Esophagus muscularis mucosa (tissue), 3 donors: ENCODE measurements at regions not wholly inside any gene's neighbourhood (a gene's known extent, or its start where the extent isn't known, plus 50 kb on each side); places are given as distances from the start of the nearest gene placed in this dataset.

Source experiments
- POLR2AphosphoS5 ChIP-seq, 2 donors: sonication (generic); formaldehyde crosslinking; IDR thresholded peaks; one replicate each; pipeline ENCODE4 v1.6.1; 2017; ENCODE audit warnings: antibody characterized with exemption in 2 of 2
- TF ChIP-seq, protein P1 (sequence below), 3 experiments: fragments of 200-600 bp in 2 of 3; fragments of 450-650 bp in 1 of 3; sonication (generic) in 2 of 3; IDR thresholded peaks; one replicate each; pipeline ENCODE4 v1.5.1; 2017 to 2019; ENCODE audit warnings: antibody characterized with exemption in 3 of 3, mild to moderate bottlenecking in 2 of 3, moderate library complexity in 1 of 3

DNA sequence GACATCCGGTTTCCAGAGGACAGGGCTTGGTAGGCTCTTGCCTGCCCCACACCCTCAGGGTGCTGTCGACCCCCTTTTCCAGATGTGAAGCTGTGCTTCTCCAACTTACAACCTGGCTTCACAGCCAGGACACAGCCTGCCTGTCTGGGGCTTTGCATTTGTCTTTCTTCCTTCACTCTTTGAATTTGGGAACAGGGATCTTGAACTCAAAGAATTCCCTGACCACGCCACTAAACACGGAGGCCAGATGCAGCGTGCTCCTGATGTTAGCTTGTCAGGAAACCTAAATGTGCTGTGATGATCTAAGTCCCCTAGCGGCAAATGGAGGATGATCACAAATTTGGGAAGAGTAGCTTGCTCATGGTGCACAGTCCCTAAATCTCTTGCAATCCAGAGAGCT lies 244.8 kb upstream of the RGMA start:
- TF ChIP-seq, protein P1, sequence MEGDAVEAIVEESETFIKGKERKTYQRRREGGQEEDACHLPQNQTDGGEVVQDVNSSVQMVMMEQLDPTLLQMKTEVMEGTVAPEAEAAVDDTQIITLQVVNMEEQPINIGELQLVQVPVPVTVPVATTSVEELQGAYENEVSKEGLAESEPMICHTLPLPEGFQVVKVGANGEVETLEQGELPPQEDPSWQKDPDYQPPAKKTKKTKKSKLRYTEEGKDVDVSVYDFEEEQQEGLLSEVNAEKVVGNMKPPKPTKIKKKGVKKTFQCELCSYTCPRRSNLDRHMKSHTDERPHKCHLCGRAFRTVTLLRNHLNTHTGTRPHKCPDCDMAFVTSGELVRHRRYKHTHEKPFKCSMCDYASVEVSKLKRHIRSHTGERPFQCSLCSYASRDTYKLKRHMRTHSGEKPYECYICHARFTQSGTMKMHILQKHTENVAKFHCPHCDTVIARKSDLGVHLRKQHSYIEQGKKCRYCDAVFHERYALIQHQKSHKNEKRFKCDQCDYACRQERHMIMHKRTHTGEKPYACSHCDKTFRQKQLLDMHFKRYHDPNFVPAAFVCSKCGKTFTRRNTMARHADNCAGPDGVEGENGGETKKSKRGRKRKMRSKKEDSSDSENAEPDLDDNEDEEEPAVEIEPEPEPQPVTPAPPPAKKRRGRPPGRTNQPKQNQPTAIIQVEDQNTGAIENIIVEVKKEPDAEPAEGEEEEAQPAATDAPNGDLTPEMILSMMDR (IDR thresholded peaks at IDR 0.05): no peak
- TF ChIP-seq POLR2AphosphoS5 (IDR thresholded peaks at IDR 0.05): no peak
